Loucy (cell line): ENCODE measurements at regions not wholly inside any gene's neighbourhood (a gene's known extent, or its start where the extent isn't known, plus 50 kb on each side); places are given as distances from the start of the nearest gene placed in this dataset.

Source experiments
- H2AFZ ChIP-seq: fragments of 200-600 bp; sonication (generic); 2 replicates; pipeline ENCODE4 v1.6.0; 2016; ENCODE audit warnings: antibody characterized with exemption, mild to moderate bottlenecking, low read length, moderate library complexity
- H3F3A ChIP-seq: fragments of 200-600 bp; 2 replicates; pipeline ENCODE4 v1.6.0; 2016; ENCODE audit warnings: antibody characterized with exemption, low read depth, mild to moderate bottlenecking
- H3K27me3 ChIP-seq: fragments of 200-600 bp; sonication (generic); 2 replicates; pipeline ENCODE4 v1.6.1; 2014; ENCODE audit warnings: low read length, mild to moderate bottlenecking; ENCODE audit not compliant: insufficient read depth, poor library complexity, severe bottlenecking
- H3K36me3 ChIP-seq: fragments of 200-600 bp; sonication (generic); 2 replicates; pipeline ENCODE4 v1.6.1; 2016; ENCODE audit warnings: low read length; ENCODE audit not compliant: insufficient read depth
- H3K4me1 ChIP-seq: fragments of 200-600 bp; sonication (generic); 2 replicates; pipeline ENCODE4 v1.5.1; 2014; ENCODE audit warnings: low read length, mild to moderate bottlenecking; ENCODE audit not compliant: insufficient read depth, poor library complexity, severe bottlenecking
- H3K4me2 ChIP-seq: fragments of 200-600 bp; sonication (generic); 2 replicates; pipeline ENCODE4 v1.6.0; 2014; ENCODE audit warnings: antibody characterized with exemption, low read length, low read depth, mild to moderate bottlenecking; ENCODE audit not compliant: poor library complexity, severe bottlenecking
- H3K4me3 ChIP-seq: fragments of 200-600 bp; sonication (generic); 2 replicates; pipeline ENCODE4 v1.5.1; 2014; ENCODE audit warnings: low read length, mild to moderate bottlenecking, mixed read lengths; ENCODE audit not compliant: poor library complexity, severe bottlenecking
- H3K79me2 ChIP-seq: fragments of 200-600 bp; sonication (generic); 2 replicates; pipeline ENCODE4 v1.6.1; 2014; ENCODE audit warnings: low read length; ENCODE audit not compliant: insufficient read depth
- H3K9ac ChIP-seq: fragments of 200-600 bp; sonication (generic); 2 replicates; pipeline ENCODE4 v1.6.0; 2014; ENCODE audit warnings: mild to moderate bottlenecking, low read depth, low read length, moderate library complexity; ENCODE audit not compliant: poor library complexity, severe bottlenecking
- H3K9me2 ChIP-seq: fragments of 200-600 bp; sonication (generic); replicated peaks from 2 replicates; pipeline ENCODE4 v1.6.1; 2016; ENCODE audit warnings: low read depth, low read length, mixed read lengths
- H3K9me3 ChIP-seq: fragments of 200-600 bp; sonication (generic); 2 replicates; pipeline ENCODE4 v1.6.1; 2014; ENCODE audit warnings: mild to moderate bottlenecking, antibody characterized with exemption, low read length, low read depth; ENCODE audit not compliant: insufficient read depth
- H4K20me1 ChIP-seq: fragments of 200-600 bp; sonication (generic); 2 replicates; pipeline ENCODE4 v1.6.0; 2014; ENCODE audit warnings: antibody characterized with exemption, low read length, mild to moderate bottlenecking; ENCODE audit not compliant: insufficient read depth, poor library complexity, severe bottlenecking
- EZH2phosphoT487 ChIP-seq: fragments of 200-600 bp; IDR thresholded peaks from 2 replicates; pipeline ENCODE4 v1.6.1; 2018; ENCODE audit warnings: antibody characterized with exemption, mild to moderate bottlenecking, moderate library complexity, borderline replicate concordance
- TF ChIP-seq, protein P1 (sequence below): fragments of 200-600 bp; sonication (generic); conservative IDR thresholded peaks from 2 replicates; pipeline ENCODE4 v1.5.1; 2014; ENCODE audit warnings: mild to moderate bottlenecking, antibody characterized with exemption, low read length

DNA sequence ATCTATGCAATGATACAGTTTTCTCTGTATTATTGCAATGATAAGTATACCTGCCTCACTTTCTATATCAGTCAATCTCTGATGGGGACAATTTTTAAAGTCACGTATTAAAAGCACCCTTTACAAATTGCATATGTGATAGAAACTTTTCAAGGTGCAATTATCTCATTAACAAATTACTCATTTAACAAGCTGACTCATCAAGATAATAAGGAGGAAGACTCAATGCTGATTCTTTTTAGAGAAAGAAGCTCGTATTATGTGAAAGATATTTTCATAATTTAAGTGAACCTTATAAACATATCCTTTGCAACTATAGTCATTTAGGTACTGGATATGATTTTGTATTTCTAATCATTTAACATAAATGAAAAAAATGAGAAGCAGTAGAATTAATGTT, 1080.9 kb upstream of the TENM3 start:
- Histone ChIP-seq H3K9me2 (no peaks in the 10 kb centered on the region), H3K9ac (no peak overlapping the region), H2AFZ (no peak overlapping the region), H3K36me3 (no peaks in the 10 kb centered on the region), H3K79me2 (no peaks in the 10 kb centered on the region), H3K4me2 (no peak overlapping the region), H3F3A (no peaks in the 10 kb centered on the region), H4K20me1 (no peaks in the 10 kb centered on the region), H3K4me3 (no peak overlapping the region), H3K4me1 (no peaks in the 10 kb centered on the region), H3K27me3 (no peaks in the 10 kb centered on the region), H3K9me3 (no peaks in the 10 kb centered on the region)
- TF ChIP-seq EZH2phosphoT487: no peak
- TF ChIP-seq, protein P1, sequence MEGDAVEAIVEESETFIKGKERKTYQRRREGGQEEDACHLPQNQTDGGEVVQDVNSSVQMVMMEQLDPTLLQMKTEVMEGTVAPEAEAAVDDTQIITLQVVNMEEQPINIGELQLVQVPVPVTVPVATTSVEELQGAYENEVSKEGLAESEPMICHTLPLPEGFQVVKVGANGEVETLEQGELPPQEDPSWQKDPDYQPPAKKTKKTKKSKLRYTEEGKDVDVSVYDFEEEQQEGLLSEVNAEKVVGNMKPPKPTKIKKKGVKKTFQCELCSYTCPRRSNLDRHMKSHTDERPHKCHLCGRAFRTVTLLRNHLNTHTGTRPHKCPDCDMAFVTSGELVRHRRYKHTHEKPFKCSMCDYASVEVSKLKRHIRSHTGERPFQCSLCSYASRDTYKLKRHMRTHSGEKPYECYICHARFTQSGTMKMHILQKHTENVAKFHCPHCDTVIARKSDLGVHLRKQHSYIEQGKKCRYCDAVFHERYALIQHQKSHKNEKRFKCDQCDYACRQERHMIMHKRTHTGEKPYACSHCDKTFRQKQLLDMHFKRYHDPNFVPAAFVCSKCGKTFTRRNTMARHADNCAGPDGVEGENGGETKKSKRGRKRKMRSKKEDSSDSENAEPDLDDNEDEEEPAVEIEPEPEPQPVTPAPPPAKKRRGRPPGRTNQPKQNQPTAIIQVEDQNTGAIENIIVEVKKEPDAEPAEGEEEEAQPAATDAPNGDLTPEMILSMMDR: no peak

DNA sequence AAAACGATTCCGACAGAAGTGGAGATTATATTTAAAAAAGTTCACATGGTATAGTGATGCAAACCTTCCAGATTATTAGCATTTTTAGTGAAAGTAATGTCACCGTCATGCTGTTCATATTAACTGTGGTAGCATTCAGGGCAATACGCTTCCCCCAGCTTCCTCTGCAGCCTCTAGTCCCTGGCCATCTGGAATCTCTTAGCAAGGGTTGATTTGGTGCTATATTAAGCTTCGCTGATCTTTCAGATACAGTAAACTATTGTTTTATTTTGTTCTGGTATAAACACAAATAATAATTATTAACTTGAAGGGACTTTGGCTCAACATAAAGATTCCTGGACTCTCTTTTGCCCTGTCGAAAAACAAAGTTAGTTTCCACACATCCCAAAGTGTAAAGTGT, 1080.5 kb upstream of the TENM3 start:
- Histone ChIP-seq H3K9ac (no peak overlapping the region), H3F3A (no peaks in the 10 kb centered on the region), H4K20me1 (no peaks in the 10 kb centered on the region), H3K79me2 (no peaks in the 10 kb centered on the region), H3K27me3 (no peaks in the 10 kb centered on the region), H3K4me1 (no peaks in the 10 kb centered on the region), H3K4me3 (no peak overlapping the region), H3K9me2 (no peaks in the 10 kb centered on the region), H2AFZ (no peak overlapping the region), H3K4me2 (no peak overlapping the region), H3K36me3 (no peaks in the 10 kb centered on the region), H3K9me3 (no peaks in the 10 kb centered on the region)
- TF ChIP-seq, protein P1: no peak
- TF ChIP-seq EZH2phosphoT487: no peak

DNA sequence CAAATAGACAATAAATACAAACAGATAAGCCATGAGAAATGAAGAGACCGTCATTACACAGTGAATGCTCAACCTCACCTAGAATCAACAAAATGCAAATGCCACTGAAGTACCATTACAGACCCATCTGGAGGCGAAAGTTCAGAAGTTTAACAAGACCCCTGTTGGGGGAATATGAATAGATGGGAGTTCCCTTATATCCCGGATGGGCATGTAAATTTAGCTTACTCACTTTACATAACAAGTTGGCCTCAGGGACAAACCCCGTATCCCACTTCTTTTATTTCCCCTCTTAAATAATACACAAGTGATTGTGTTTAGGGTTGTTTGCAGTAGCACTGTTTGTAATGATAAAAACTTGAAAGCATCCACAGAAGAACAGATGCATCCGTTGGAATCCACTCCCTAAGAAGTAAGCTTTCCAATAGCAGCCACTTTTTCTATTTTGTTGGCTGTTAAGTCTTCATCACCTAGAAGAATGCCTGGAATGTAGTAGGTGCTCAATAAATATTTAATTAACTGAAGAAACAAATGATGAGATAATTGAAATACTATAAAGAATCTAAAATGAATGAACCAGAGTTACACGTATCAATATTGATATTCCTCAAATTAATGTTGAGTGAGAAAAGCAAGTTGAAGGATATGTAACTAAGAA, 1076.3 kb upstream of the TENM3 start:
- no peak overlapping the region for H3K4me2 ChIP-seq
- H3K9me2 ChIP-seq: no peaks in the 10 kb centered on the region
- no peak overlapping the region for H3K4me3 ChIP-seq
- H3K27me3 ChIP-seq: no peaks in the 10 kb centered on the region
- no peaks in the 10 kb centered on the region for H3K9me3 ChIP-seq
- H3K36me3 ChIP-seq: no peaks in the 10 kb centered on the region
- H2AFZ ChIP-seq: no peak overlapping the region
- no peaks in the 10 kb centered on the region for H3K79me2 ChIP-seq
- no peaks in the 10 kb centered on the region for H4K20me1 ChIP-seq
- no peaks in the 10 kb centered on the region for H3F3A ChIP-seq
- TF ChIP-seq, protein P1: no peak
- TF ChIP-seq EZH2phosphoT487: no peak
- no peak overlapping the region for H3K9ac ChIP-seq
- no peaks in the 10 kb centered on the region for H3K4me1 ChIP-seq
